SU-DHL-6 (cell line): ENCODE measurements at regions not wholly inside any gene's neighbourhood (a gene's known extent, or its start where the extent isn't known, plus 50 kb on each side); places are given as distances from the start of the nearest gene placed in this dataset.

ENCODE experiments used
- H2AFZ ChIP-seq: fragments of 200-600 bp; sonication (generic); 2 replicates; pipeline ENCODE4 v1.6.1; 2014; ENCODE audit warnings: low read depth, mild to moderate bottlenecking, moderate library complexity, mixed read lengths, antibody characterized with exemption, low read length; ENCODE audit not compliant: severe bottlenecking
- H3F3A ChIP-seq: fragments of 200-600 bp; shearing (Covaris generic); 2 replicates; pipeline ENCODE4 v1.6.0; 2016; ENCODE audit warnings: antibody characterized with exemption, mild to moderate bottlenecking; ENCODE audit not compliant: insufficient read depth
- H3K27ac ChIP-seq: fragments of 200-600 bp; sonication (generic); 2 replicates; pipeline ENCODE4 v1.5.1; 2016; ENCODE audit warnings: low read depth, mild to moderate bottlenecking, low read length, moderate library complexity, mixed read lengths
- H3K27me3 ChIP-seq: fragments of 200-600 bp; sonication (generic), shearing (Covaris generic); 2 replicates; pipeline ENCODE4 v1.6.0; 2014; ENCODE audit warnings: mild to moderate bottlenecking, low read length
- H3K36me3 ChIP-seq: fragments of 200-600 bp; sonication (generic); 2 replicates; pipeline ENCODE4 v1.6.1; 2014; ENCODE audit warnings: mild to moderate bottlenecking, low read length, mixed read lengths
- H3K4me2 ChIP-seq: fragments of 300-600, 200-600 bp; shearing (Covaris generic), sonication (generic); 2 replicates; pipeline ENCODE4 v1.6.0; 2014; ENCODE audit warnings: low read length, low read depth, mild to moderate bottlenecking; ENCODE audit not compliant: poor library complexity, severe bottlenecking
- H3K4me3 ChIP-seq: fragments of 200-600 bp; sonication (generic); 2 replicates; pipeline ENCODE4 v1.5.1; 2014; ENCODE audit warnings: antibody characterized with exemption, low read length, mild to moderate bottlenecking, mixed read lengths; ENCODE audit not compliant: insufficient read depth, poor library complexity, severe bottlenecking
- H3K79me2 ChIP-seq: fragments of 200-600 bp; sonication (generic); 2 replicates; pipeline ENCODE4 v1.6.1; 2014; ENCODE audit warnings: mild to moderate bottlenecking, low read length, moderate library complexity; ENCODE audit not compliant: insufficient read depth
- H3K9ac ChIP-seq: fragments of 200-600 bp; sonication (generic); 2 replicates; pipeline ENCODE4 v1.7.0; 2014; ENCODE audit warnings: mild to moderate bottlenecking, low read length
- H3K9me2 ChIP-seq: fragments of 200-600 bp; sonication (generic); replicated peaks from 2 replicates; pipeline ENCODE4 v1.6.1; 2014; ENCODE audit warnings: low read length; ENCODE audit not compliant: insufficient read depth
- H3K9me3 ChIP-seq: fragments of 200-600 bp; sonication (generic); 2 replicates; pipeline ENCODE4 v1.6.1; 2014; ENCODE audit warnings: low read length, mixed read lengths; ENCODE audit not compliant: insufficient read depth
- H4K20me1 ChIP-seq: fragments of 200-600 bp; sonication (generic); 2 replicates; pipeline ENCODE4 v1.6.1; 2014; ENCODE audit warnings: low read depth, mild to moderate bottlenecking, antibody characterized with exemption, low read length, moderate library complexity, mixed read lengths
- EZH2phosphoT487 ChIP-seq: fragments of 200-600 bp; sonication (generic), shearing (Covaris generic); conservative IDR thresholded peaks from 2 replicates; pipeline ENCODE4 v1.6.1; 2018; ENCODE audit warnings: mild to moderate bottlenecking, antibody characterized with exemption, low read length, moderate library complexity, mixed read lengths
- TF ChIP-seq, protein P1 (sequence below): fragments of 200-600 bp; sonication (generic); IDR thresholded peaks from one replicate; pipeline ENCODE4 v1.5.1; 2017; ENCODE audit warnings: antibody characterized with exemption, mild to moderate bottlenecking, low read length, moderate library complexity; ENCODE audit not compliant: insufficient read depth, poor library complexity, severe bottlenecking

- TF ChIP-seq, protein P1, sequence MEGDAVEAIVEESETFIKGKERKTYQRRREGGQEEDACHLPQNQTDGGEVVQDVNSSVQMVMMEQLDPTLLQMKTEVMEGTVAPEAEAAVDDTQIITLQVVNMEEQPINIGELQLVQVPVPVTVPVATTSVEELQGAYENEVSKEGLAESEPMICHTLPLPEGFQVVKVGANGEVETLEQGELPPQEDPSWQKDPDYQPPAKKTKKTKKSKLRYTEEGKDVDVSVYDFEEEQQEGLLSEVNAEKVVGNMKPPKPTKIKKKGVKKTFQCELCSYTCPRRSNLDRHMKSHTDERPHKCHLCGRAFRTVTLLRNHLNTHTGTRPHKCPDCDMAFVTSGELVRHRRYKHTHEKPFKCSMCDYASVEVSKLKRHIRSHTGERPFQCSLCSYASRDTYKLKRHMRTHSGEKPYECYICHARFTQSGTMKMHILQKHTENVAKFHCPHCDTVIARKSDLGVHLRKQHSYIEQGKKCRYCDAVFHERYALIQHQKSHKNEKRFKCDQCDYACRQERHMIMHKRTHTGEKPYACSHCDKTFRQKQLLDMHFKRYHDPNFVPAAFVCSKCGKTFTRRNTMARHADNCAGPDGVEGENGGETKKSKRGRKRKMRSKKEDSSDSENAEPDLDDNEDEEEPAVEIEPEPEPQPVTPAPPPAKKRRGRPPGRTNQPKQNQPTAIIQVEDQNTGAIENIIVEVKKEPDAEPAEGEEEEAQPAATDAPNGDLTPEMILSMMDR = no peak
- TF ChIP-seq EZH2phosphoT487 = no peak
- Histone ChIP-seq H3K9me3 (no peaks in the 10 kb centered on the region), H3K9me2 (no peaks in the 10 kb centered on the region), H3K27me3 (no peaks in the 10 kb centered on the region), H3K79me2 (no peaks in the 10 kb centered on the region), H3F3A (no peaks in the 10 kb centered on the region), H3K36me3 (no peaks in the 10 kb centered on the region), H3K27ac (no peak overlapping the region), H4K20me1 (no peaks in the 10 kb centered on the region), H3K9ac (no peak overlapping the region), H2AFZ (no peak overlapping the region), H3K4me3 (no peak overlapping the region), H3K4me2 (no peak overlapping the region)
Observed at GRCh38 chr7:28350662-28351061, 61.7 kb upstream of the CREB5 start.

GRCh38 chr7:28351450-28351849 is 60.9 kb upstream of the CREB5 start:
- Histone ChIP-seq H3K27me3 (no peaks in the 10 kb centered on the region), H2AFZ (no peak overlapping the region), H3F3A (no peaks in the 10 kb centered on the region), H3K4me3 (no peak overlapping the region), H3K9me2 (no peaks in the 10 kb centered on the region), H4K20me1 (no peaks in the 10 kb centered on the region), H3K27ac (no peak overlapping the region), H3K36me3 (no peaks in the 10 kb centered on the region), H3K9me3 (no peaks in the 10 kb centered on the region), H3K4me2 (no peak overlapping the region), H3K79me2 (no peaks in the 10 kb centered on the region), H3K9ac (no peak overlapping the region)
- TF ChIP-seq, protein P1 = no peak
- no peak for TF ChIP-seq EZH2phosphoT487

GRCh38 chr7:28354601-28355402 is 57.5 kb upstream of the CREB5 start:
- no peak overlapping the region for H3K9ac ChIP-seq
- H3K9me2 ChIP-seq = no peaks in the 10 kb centered on the region
- H4K20me1 ChIP-seq = no peaks in the 10 kb centered on the region
- no peak overlapping the region for H3K27ac ChIP-seq
- H3K27me3 ChIP-seq = no peaks in the 10 kb centered on the region
- H3K9me3 ChIP-seq = no peaks in the 10 kb centered on the region
- H3F3A ChIP-seq = no peaks in the 10 kb centered on the region
- no peak overlapping the region for H3K4me2 ChIP-seq
- no peaks in the 10 kb centered on the region for H3K36me3 ChIP-seq
- TF ChIP-seq, protein P1 = no peak
- H3K79me2 ChIP-seq = no peaks in the 10 kb centered on the region
- no peak overlapping the region for H2AFZ ChIP-seq
- no peak overlapping the region for H3K4me3 ChIP-seq
